WERI-Rb-1 (cell line): ENCODE measurements at regions not wholly inside any gene's neighbourhood (a gene's known extent, or its start where the extent isn't known, plus 50 kb on each side); places are given as distances from the start of the nearest gene placed in this dataset.

ENCODE experiments used
- DNase-seq: peaks from one replicate; pipeline ENCODE4 v3.0.0-alpha.2; 2020
- H3K27ac ChIP-seq: fragments of 250-450 bp; sonication (Bioruptor Pico); 2 replicates; pipeline ENCODE4 v1.5.1; 2020; ENCODE audit warnings: mild to moderate bottlenecking, moderate library complexity
- H3K27me3 ChIP-seq: fragments of 250-450 bp; sonication (Bioruptor Pico); 2 replicates; pipeline ENCODE4 v1.5.1; 2021; ENCODE audit warnings: mild to moderate bottlenecking, low read depth, moderate library complexity; ENCODE audit not compliant: insufficient read depth, severe bottlenecking
- H3K36me3 ChIP-seq: fragments of 250-450 bp; sonication (Bioruptor Pico); 2 replicates; pipeline ENCODE4 v1.5.1; 2020; ENCODE audit warnings: mild to moderate bottlenecking, moderate library complexity
- H3K4me3 ChIP-seq: 2 replicates; pipeline ENCODE4 v1.5.1; 2011; ENCODE audit warnings: low read depth, mild to moderate bottlenecking, control low read depth, low read length
- H3K9me3 ChIP-seq: fragments of 250-450 bp; sonication (Bioruptor Pico); 2 replicates; pipeline ENCODE4 v1.5.1; 2021; ENCODE audit warnings: mild to moderate bottlenecking, moderate library complexity; ENCODE audit not compliant: severe bottlenecking
- TF ChIP-seq, protein P1 (sequence below): IDR thresholded peaks from 2 replicates; pipeline ENCODE4 v1.5.1; 2011; ENCODE audit warnings: low read depth, mild to moderate bottlenecking, control low read depth, inconsistent platforms, low read length

DNA sequence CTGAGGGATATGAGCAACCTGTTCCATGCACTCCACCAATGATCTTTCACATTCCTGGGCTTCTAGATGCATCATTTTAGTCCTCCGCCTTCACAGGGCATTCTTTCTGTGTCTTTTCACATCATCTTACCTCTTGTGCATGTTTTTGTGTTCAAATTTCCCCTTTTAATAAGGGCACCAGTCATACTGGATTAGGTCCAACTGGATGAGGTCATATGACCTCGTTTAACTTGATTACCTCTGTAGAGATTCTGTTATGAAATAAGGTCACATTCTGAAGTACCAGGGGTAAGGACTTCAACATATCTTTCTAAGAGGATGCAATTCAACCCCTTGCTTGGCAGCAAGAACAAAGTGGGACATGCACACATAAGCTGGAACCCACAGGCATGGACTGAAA is 335.3 kb upstream of the TLE4 start:
- Histone ChIP-seq H3K27ac (no peak overlapping the region), H3K4me3 (no peak overlapping the region), H3K9me3 (no peaks in the 10 kb centered on the region), H3K27me3 (no peaks in the 10 kb centered on the region), H3K36me3 (no peaks in the 10 kb centered on the region)
- DNase-seq: no peak
- TF ChIP-seq, protein P1, sequence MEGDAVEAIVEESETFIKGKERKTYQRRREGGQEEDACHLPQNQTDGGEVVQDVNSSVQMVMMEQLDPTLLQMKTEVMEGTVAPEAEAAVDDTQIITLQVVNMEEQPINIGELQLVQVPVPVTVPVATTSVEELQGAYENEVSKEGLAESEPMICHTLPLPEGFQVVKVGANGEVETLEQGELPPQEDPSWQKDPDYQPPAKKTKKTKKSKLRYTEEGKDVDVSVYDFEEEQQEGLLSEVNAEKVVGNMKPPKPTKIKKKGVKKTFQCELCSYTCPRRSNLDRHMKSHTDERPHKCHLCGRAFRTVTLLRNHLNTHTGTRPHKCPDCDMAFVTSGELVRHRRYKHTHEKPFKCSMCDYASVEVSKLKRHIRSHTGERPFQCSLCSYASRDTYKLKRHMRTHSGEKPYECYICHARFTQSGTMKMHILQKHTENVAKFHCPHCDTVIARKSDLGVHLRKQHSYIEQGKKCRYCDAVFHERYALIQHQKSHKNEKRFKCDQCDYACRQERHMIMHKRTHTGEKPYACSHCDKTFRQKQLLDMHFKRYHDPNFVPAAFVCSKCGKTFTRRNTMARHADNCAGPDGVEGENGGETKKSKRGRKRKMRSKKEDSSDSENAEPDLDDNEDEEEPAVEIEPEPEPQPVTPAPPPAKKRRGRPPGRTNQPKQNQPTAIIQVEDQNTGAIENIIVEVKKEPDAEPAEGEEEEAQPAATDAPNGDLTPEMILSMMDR: no peak

DNA sequence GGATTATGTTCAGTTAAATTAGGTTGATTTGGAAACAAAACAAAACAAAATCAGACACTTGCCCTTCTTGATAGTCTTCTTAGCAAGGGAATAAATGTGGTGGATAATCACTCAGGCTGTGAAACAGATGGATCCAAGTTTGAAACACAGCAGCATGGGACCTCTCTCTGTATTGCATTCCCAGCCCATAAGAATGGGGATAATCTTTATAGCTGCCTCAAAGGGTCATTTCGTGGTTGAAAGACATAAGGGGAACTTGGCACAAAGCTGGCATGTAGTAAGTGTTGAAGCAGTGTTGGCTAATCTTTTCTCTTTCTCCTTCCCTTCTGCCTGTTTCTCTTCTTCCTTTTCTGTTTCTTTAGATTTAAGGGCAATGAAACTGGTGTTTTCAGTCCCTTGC is 333.9 kb upstream of the TLE4 start:
- Histone ChIP-seq H3K4me3 (no peak overlapping the region), H3K27me3 (no peaks in the 10 kb centered on the region), H3K9me3 (no peaks in the 10 kb centered on the region), H3K27ac (no peak overlapping the region), H3K36me3 (no peaks in the 10 kb centered on the region)
- TF ChIP-seq, protein P1: no peak
- no peak for DNase-seq

DNA sequence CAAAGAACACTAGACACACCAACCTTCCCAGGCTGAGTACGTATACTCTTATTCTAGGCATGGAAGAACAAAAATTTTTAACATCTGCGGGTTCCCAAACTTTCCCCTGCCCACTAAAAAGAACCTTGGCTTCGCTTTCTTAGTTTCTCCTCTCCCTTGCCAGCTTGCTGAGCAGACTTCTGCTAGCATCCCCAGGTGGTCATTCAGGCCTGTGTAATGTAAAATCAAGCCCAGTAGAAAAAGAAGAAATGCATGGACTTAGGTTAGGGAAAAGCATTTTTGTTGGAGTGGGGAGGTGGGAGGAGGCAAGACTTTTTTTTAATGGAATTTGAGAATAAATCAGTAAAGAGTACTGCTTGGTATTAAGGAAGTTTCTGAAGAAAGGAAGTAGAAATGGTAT is 331.0 kb upstream of the TLE4 start:
- no peak for DNase-seq
- H3K9me3 ChIP-seq: no peaks in the 10 kb centered on the region
- H3K27me3 ChIP-seq: no peaks in the 10 kb centered on the region
- no peak overlapping the region for H3K27ac ChIP-seq
- TF ChIP-seq, protein P1: no peak
- H3K36me3 ChIP-seq: no peaks in the 10 kb centered on the region
- no peak overlapping the region for H3K4me3 ChIP-seq

DNA sequence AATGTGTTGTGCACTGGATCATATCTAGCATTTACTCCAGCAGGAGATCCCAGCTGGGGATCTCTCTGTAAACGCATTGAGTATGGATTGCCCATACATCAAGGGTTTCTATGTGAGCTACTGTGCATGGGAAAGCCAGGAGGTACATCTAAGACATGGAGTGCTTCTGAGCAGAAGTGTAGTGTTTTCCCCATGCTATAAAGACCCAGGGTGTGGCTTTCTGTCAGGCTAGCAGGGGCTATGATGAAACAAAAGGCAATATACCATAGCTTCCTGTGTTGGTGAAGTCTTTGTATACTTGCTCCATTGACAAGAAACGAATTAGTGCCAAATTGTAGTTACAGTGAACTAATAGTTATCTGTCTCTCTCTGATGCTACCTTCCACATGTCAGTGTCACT is 329.3 kb upstream of the TLE4 start:
- TF ChIP-seq, protein P1: no peak
- H3K9me3 ChIP-seq: no peaks in the 10 kb centered on the region
- H3K27ac ChIP-seq: no peak overlapping the region
- no peak overlapping the region for H3K4me3 ChIP-seq
- no peaks in the 10 kb centered on the region for H3K27me3 ChIP-seq
- no peaks in the 10 kb centered on the region for H3K36me3 ChIP-seq
- DNase-seq: no peak

DNA sequence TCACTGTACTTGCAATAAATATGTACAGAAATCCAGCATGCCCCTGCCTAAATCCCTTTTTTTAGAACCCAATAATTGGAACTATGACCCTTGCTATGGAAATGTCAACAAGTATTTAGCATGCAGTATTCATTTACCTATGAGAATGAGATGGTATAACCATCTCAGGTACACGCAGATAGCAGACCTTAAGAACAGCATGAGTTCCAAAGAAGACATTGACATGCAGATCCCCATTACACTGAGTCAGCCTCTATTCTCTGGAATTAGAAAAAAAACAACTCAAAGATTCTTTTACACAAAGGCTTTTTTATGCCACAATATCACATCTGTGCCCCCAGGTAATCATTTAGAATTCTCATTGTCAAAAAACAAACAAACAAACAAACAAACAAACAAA is 325.6 kb upstream of the TLE4 start:
- H3K27me3 ChIP-seq: no peaks in the 10 kb centered on the region
- no peak overlapping the region for H3K4me3 ChIP-seq
- DNase-seq: no peak
- H3K9me3 ChIP-seq: no peaks in the 10 kb centered on the region
- no peak overlapping the region for H3K27ac ChIP-seq
- H3K36me3 ChIP-seq: no peaks in the 10 kb centered on the region
- TF ChIP-seq, protein P1: no peak

DNA sequence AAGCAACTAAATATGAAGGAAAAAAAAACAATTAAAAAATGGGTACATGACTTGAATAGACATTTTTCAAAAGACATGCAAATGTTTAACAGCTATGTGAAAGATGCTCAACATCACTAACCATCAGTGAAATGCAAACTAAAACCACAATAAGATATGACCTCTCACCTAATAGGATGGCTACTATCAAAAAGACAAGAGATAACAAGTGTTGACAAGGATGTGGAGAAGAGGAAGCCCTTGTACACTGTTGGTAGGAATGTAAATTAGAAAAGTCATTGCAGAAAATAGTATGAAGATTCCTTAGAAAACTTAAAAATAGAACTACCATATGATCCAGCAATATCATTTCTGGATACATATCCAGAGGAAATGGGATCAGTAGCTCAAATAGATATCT is 324.7 kb upstream of the TLE4 start:
- no peaks in the 10 kb centered on the region for H3K9me3 ChIP-seq
- TF ChIP-seq, protein P1: no peak

More for the DNA sequence above, 324.7 kb upstream of the TLE4 start:
- Histone ChIP-seq H3K36me3 (no peaks in the 10 kb centered on the region), H3K27me3 (no peaks in the 10 kb centered on the region), H3K4me3 (no peak overlapping the region), H3K27ac (no peak overlapping the region)
- no peak for DNase-seq
